Thyroid gland (tissue), 4 donors: ENCODE measurements at regions not wholly inside any gene's neighbourhood (a gene's known extent, or its start where the extent isn't known, plus 50 kb on each side); places are given as distances from the start of the nearest gene placed in this dataset.

Experiments
- POLR2A ChIP-seq, 2 donors: fragments of 450-650 bp; IDR thresholded peaks; one replicate each; pipeline ENCODE4 v1.6.1; 2017; ENCODE audit warnings: antibody characterized with exemption in 2 of 2, mild to moderate bottlenecking in 2 of 2, moderate library complexity in 1 of 2
- TF ChIP-seq, protein P1 (sequence below), 6 experiments: fragments of 200-600 bp in 3 of 6; fragments of 450-650 bp in 3 of 6; sonication (generic) in 3 of 6; IDR thresholded peaks; one replicate each; pipeline ENCODE4 v1.5.1; 2016 to 2019; ENCODE audit warnings: antibody characterized with exemption in 6 of 6, mild to moderate bottlenecking in 2 of 6, inconsistent platforms in 1 of 6, moderate library complexity in 1 of 6

DNA sequence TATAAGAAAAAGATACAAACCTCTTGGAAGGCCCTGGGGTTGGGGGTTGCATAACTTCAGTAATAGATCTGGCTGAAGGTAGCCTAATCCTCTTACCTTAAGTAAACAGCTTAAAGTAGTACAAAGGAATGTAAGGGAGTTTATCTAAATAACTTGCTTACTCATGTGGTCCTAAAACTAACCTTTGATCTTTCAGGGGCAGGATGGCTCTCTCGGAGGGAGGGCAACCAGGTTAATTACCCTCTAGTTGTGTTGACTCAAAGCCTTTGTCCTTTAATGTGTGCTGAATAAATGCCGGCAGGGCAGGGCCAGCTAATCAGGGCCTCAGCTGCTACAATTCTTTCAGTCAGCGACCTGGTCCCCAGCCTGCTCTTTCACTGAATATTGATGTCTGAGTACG, 822.0 kb upstream of the SLIT2 start:
- TF ChIP-seq POLR2A (IDR thresholded peaks at IDR 0.05) = no peak
- TF ChIP-seq, protein P1, sequence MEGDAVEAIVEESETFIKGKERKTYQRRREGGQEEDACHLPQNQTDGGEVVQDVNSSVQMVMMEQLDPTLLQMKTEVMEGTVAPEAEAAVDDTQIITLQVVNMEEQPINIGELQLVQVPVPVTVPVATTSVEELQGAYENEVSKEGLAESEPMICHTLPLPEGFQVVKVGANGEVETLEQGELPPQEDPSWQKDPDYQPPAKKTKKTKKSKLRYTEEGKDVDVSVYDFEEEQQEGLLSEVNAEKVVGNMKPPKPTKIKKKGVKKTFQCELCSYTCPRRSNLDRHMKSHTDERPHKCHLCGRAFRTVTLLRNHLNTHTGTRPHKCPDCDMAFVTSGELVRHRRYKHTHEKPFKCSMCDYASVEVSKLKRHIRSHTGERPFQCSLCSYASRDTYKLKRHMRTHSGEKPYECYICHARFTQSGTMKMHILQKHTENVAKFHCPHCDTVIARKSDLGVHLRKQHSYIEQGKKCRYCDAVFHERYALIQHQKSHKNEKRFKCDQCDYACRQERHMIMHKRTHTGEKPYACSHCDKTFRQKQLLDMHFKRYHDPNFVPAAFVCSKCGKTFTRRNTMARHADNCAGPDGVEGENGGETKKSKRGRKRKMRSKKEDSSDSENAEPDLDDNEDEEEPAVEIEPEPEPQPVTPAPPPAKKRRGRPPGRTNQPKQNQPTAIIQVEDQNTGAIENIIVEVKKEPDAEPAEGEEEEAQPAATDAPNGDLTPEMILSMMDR (IDR thresholded peaks at IDR 0.05) = no peak
